H1 (cell line): ENCODE measurements at regions not wholly inside any gene's neighbourhood (a gene's known extent, or its start where the extent isn't known, plus 50 kb on each side); places are given as distances from the start of the nearest gene placed in this dataset.

Experiments used
- KDM5A ChIP-seq: fragments of 200-600 bp; IDR thresholded peaks from 2 replicates; pipeline ENCODE4 v1.7.1; 2012; ENCODE audit warnings: mild to moderate bottlenecking, low read length, inconsistent platforms, mixed read lengths
- NRF1 ChIP-seq: IDR thresholded peaks from 2 replicates; pipeline ENCODE4 v1.6.1; 2011; ENCODE audit warnings: mild to moderate bottlenecking, low read depth, low read length, improper control_type of control experiment
- SIRT6 ChIP-seq: IDR thresholded peaks from one replicate; pipeline ENCODE4 v1.7.1; 2012; ENCODE audit warnings: low read length, inconsistent platforms
- TCF12 ChIP-seq: IDR thresholded peaks from 2 replicates; pipeline ENCODE4 v1.6.1; 2011; ENCODE audit warnings: low read depth, mild to moderate bottlenecking, low read length
- TEAD4 ChIP-seq: IDR thresholded peaks from 2 replicates; pipeline ENCODE4 v1.6.1; 2012; ENCODE audit warnings: low read depth, low read length, inconsistent platforms, mixed read lengths
- TF ChIP-seq, protein P1 (sequence below), 3 experiments: IDR thresholded peaks; 1 replicate in 2 of 3; 2 replicates in 1 of 3; pipeline versions ENCODE4 v1.5.1 to v1.6.1; 2011; ENCODE audit warnings: low read length in 3 of 3, mild to moderate bottlenecking in 3 of 3, inconsistent platforms in 2 of 3, low read depth in 1 of 3, moderate library complexity in 1 of 3; ENCODE audit not compliant: insufficient read depth in 1 of 3; ENCODE audit errors: control extremely low read depth in 1 of 3

DNA sequence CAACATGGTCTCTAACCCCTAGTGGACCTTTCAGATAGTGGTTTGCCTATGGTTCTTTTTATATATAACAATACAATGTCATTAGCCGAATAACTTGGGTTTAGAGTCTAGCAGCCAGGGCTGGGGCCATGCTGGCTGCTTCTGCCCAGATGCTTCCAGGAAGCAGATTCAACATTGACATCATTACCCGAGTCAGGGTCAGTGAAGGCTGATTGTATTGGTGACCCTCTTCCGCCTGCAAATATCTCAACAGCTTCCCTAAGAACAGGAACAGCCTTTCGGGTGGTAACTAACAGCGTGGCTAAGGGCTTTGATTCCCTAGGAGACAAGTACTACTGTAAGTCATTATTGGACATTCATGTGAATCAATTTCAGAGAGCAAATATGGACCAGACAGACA is 476.4 kb downstream of the UQCRFS1 start (continued):
- TF ChIP-seq, protein P1, sequence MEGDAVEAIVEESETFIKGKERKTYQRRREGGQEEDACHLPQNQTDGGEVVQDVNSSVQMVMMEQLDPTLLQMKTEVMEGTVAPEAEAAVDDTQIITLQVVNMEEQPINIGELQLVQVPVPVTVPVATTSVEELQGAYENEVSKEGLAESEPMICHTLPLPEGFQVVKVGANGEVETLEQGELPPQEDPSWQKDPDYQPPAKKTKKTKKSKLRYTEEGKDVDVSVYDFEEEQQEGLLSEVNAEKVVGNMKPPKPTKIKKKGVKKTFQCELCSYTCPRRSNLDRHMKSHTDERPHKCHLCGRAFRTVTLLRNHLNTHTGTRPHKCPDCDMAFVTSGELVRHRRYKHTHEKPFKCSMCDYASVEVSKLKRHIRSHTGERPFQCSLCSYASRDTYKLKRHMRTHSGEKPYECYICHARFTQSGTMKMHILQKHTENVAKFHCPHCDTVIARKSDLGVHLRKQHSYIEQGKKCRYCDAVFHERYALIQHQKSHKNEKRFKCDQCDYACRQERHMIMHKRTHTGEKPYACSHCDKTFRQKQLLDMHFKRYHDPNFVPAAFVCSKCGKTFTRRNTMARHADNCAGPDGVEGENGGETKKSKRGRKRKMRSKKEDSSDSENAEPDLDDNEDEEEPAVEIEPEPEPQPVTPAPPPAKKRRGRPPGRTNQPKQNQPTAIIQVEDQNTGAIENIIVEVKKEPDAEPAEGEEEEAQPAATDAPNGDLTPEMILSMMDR (IDR thresholded peaks at IDR 0.05; ENCODE audit: control extremely low read depth in 1 of 3, insufficient read depth in 1 of 3, low read depth in 1 of 3, low read length in 3 of 3), result no peak
- TF ChIP-seq NRF1, result no peak
- no peak for TF ChIP-seq TCF12
- TF ChIP-seq TEAD4, result no peak
- no peak for TF ChIP-seq SIRT6
- no peak for TF ChIP-seq KDM5A
